Heart right ventricle (tissue), 16 donors: ENCODE measurements at regions not wholly inside any gene's neighbourhood (a gene's known extent, or its start where the extent isn't known, plus 50 kb on each side); places are given as distances from the start of the nearest gene placed in this dataset.

Experiments used
- ATAC-seq, 8 donors: fragments of 200-7000 bp; cut with Tn5 transposase; one replicate each; pipeline ENCODE4 v1.9.1; 2020; ENCODE audit warnings: mild to moderate bottlenecking in 8 of 8, moderate library complexity in 8 of 8, moderate number of reproducible peaks in 1 of 8
- DNase-seq, 2 donors: peaks; one replicate each; pipeline ENCODE4 v3.0.0-alpha.2; 2020
- H3K27ac ChIP-seq, 10 donors: fragments of 200-600 bp; sonication (generic) in 2 of 10; one replicate each; pipeline versions ENCODE4 v1.5.0 to v1.8.0; 2020 to 2022; ENCODE audit warnings: mild to moderate bottlenecking in 3 of 10
- H3K27me3 ChIP-seq, 7 donors: fragments of 200-600 bp; one replicate each; pipeline ENCODE4 v1.8.0; 2021 to 2022; ENCODE audit warnings: mild to moderate bottlenecking in 2 of 7
- H3K36me3 ChIP-seq, 9 donors: fragments of 200-600 bp; sonication (generic) in 1 of 9; one replicate each; pipeline versions ENCODE4 v1.5.0 to v1.8.0; 2020 to 2022; ENCODE audit warnings: mild to moderate bottlenecking in 2 of 9
- H3K4me1 ChIP-seq, 9 donors: fragments of 200-600 bp; sonication (generic) in 1 of 9; one replicate each; pipeline versions ENCODE4 v1.5.0 to v1.8.0; 2020 to 2022; ENCODE audit warnings: mild to moderate bottlenecking in 4 of 9
- H3K4me3 ChIP-seq, 10 donors: fragments of 200-600 bp; sonication (generic) in 2 of 10; one replicate each; pipeline versions ENCODE4 v1.5.0 to v1.8.0; 2020 to 2022; ENCODE audit warnings: mild to moderate bottlenecking in 7 of 10, moderate library complexity in 2 of 10
- H3K9me3 ChIP-seq, 11 donors: fragments of 200-600 bp in 10 of 11; sonication (generic) in 2 of 11; one replicate each; pipeline versions ENCODE4 v1.5.0 to v1.8.0; 2013 to 2022; ENCODE audit warnings: mild to moderate bottlenecking in 2 of 11, control low read depth in 1 of 11, moderate library complexity in 1 of 11
- CTCF ChIP-seq, 9 donors: fragments of 200-600 bp; sonication (generic) in 2 of 9; IDR thresholded peaks; one replicate each; pipeline versions ENCODE4 v1.5.0 to v1.8.0; 2021 to 2022; ENCODE audit warnings: antibody characterized with exemption in 9 of 9, mild to moderate bottlenecking in 5 of 9, moderate library complexity in 1 of 9
- WGBS, 2 donors: extraction: QIAGEN DNeasy Blood & Tissue Kit; methylation state at CpG; one replicate each; pipeline ENCODE4 v1.1.7; 2013; ENCODE audit warnings: inconsistent platforms in 1 of 2; 5-methylcytosine and 5-hydroxymethylcytosine counted together
- intact Hi-C, 10 donors: fragments of 100-400 bp; cut with DNase I; formaldehyde crosslinking; loops; one replicate each; pipeline versions ENCODE4 v1.11.1 to v1.14.2; 2022
- donor health status: Arrhythmogenic right ventricular cardiomyopathy.
- donor health status: ischemic (EF 13 %, LVEDD 7.1; RV severe dilation, severe dysfunction).
- donor health status: healthy with polysubstance abuse.
- donor health status: DM: no; HTN: yes; CAD: no.
- donor health status: DM: no; HTN: no; CAD: no.
- donor health status: ischemic (EF 25% LVEDD 6.9; RV normal size, moderate dysfunction).
- donor health status: ischemic (EF 25% LVEDD 5.7; RV mildly dilated, moderate dysfunction).
- donor health status: healthy.
- donor health status: DM: yes; HTN: yes; CAD: no.
- donor health status: Ischemic cardiomyopathy.
- donor health status: ischemic (EF 35%, LVEDD 5.7; RV mildly dilated, moderate dysfunction).
- donor health status: nonischemic (EF 11% LVEDD 7.7; RV severe dilation, severe dysfunction).
- donor health status: DM: yes; HTN: yes; CAD: no.
- donor health status: PGD.
- donor health status: ischemic (EF 29% LVEDD 5.4; RV normal size, mild dysfunction).
- donor health status: nonischemic (EF 23%, LVEDD 6.1; RV moderate dilation, normal function).

GRCh38 chr9:129494113-129494789 lies 126.7 kb downstream of the C9orf50 start:
- H3K4me1 ChIP-seq, result peaks cover 24 to 91% (median 68%) of the 10 kb centered on the region in 9 donors
- H3K27ac ChIP-seq, result peak overlapping the region in 9 of 10 donors; percentile 92 to 100 (median 98)
- H3K9me3 ChIP-seq, result no peaks in the 10 kb centered on the region
- TF ChIP-seq CTCF (IDR thresholded peaks at IDR 0.05), result no peak
- H3K36me3 ChIP-seq, result peaks cover 0 to 25% (median 0%) of the 10 kb centered on the region in 9 donors
- intact Hi-C loops, result loop anchor here in 4 of 10 donors (5.0 to 10.0 kb wide), 5 partner anchors 111 to 357 kb away; partner anchors contain the start of gene IER5L (in 2 of the 4)
- H3K27me3 ChIP-seq, result no peaks in the 10 kb centered on the region
- H3K4me3 ChIP-seq, result peak overlapping the region in 1 of 10 donors; percentile 61
- DNase-seq (no peak), ATAC-seq (no peak)
- WGBS, 2 donors, result 92 to 96% methylated on average over 9 to 11 of the region's 11 CpGs

DNA sequence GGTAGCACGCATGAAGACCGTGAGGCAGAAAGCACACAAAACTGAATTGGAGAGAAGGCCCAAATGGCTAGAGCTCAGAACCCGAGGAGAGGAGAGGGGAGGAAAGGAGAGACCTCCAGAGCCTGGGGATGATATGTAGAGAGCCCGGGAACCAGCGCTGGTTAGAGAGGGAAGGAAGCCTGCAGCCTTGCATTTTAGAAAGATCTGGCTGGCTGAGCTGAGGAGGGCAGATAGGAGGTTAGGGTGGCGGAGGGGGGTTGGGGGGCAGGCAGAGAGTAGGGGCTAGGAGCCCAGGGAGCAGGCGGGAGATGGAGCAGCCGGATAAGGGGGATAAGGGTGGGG lies 127.2 kb downstream of the C9orf50 start:
- Histone ChIP-seq H3K36me3 (peaks cover 0 to 25% (median 0%) of the 10 kb centered on the region in 9 donors), H3K27ac (peak overlapping the region in 7 of 10 donors; percentile 17 to 100 (median 92)), H3K9me3 (no peaks in the 10 kb centered on the region), H3K4me1 (peaks cover 24 to 91% (median 67%) of the 10 kb centered on the region in 9 donors), H3K4me3 (no peak overlapping the region), H3K27me3 (no peaks in the 10 kb centered on the region)
- intact Hi-C loops, result loop anchor here in 4 of 10 donors (5.0 to 10.0 kb wide), 5 partner anchors 111 to 356 kb away; partner anchors contain the start of gene IER5L (in 2 of the 4)
- 77 to 81% methylated on average over 8 of the region's 8 CpGs for WGBS, 2 donors
- DNase-seq, result no peak
- TF ChIP-seq CTCF (IDR thresholded peaks at IDR 0.05), result no peak
- ATAC-seq, result no peak

- DNase-seq (no peak), ATAC-seq (no peak)
- Histone ChIP-seq H3K27me3 (no peaks in the 10 kb centered on the region), H3K9me3 (no peaks in the 10 kb centered on the region), H3K4me3 (no peak overlapping the region), H3K4me1 (peaks cover 24 to 89% (median 63%) of the 10 kb centered on the region in 9 donors), H3K27ac (peak overlapping the region in 7 of 10 donors; percentile 17 to 100 (median 96)), H3K36me3 (peaks cover 0 to 25% (median 0%) of the 10 kb centered on the region in 9 donors)
- intact Hi-C loops, result loop anchor here in 4 of 10 donors (5.0 to 10.0 kb wide), 5 partner anchors 112 to 356 kb away; partner anchors contain the start of gene IER5L (in 2 of the 4)
- TF ChIP-seq CTCF (IDR thresholded peaks at IDR 0.05), result no peak
- 86 to 93% methylated on average over 9 of the region's 9 CpGs for WGBS, 2 donors
These were observed 127.7 kb downstream of the C9orf50 start for GRCh38 chr9:129493002-129493705.

DNA sequence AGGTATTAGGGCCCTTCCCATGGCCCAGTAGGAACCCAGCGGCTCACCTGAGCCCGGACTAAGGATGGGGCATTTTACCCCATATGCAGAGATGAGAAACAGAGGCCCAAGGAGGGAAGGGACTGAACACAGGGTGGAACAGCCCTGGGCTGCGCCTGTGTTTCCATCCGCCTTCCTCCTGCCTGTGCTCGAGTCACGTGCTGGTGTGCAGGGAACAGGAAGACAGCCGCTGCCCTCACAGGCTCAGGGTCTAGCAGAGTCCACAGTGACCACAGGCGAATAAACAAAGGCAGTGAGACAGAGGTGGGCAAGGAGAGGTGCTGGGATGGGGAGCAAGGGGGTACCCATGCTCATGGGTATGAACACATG lies 129.4 kb downstream of the C9orf50 start:
- intact Hi-C loops, result loop anchor here in 6 of 10 donors (2.0 to 10.0 kb wide), 8 partner anchors 79 to 354 kb away; partner anchors contain the start of gene IER5L (in 2 of the 6)
- H3K4me3 ChIP-seq, result peak overlapping the region in 6 of 10 donors; percentile 55 to 61 (median 58)
- no peaks in the 10 kb centered on the region for H3K27me3 ChIP-seq
- WGBS, 2 donors, result 53 to 56% methylated on average over 8 of the region's 8 CpGs
- H3K9me3 ChIP-seq, result no peaks in the 10 kb centered on the region
- H3K27ac ChIP-seq, result peak overlapping the region; percentile 96 to 100 (median 99)
- DNase-seq (peak; percentile 56 to 61), ATAC-seq (no peak)
- H3K36me3 ChIP-seq, result peaks cover 0 to 25% (median 0%) of the 10 kb centered on the region in 9 donors
- H3K4me1 ChIP-seq, result peaks cover 26 to 92% (median 69%) of the 10 kb centered on the region in 9 donors
- TF ChIP-seq CTCF (IDR thresholded peaks at IDR 0.05), result no peak
